ENCODE measurements at regions not wholly inside any gene's neighbourhood (a gene's known extent, or its start where the extent isn't known, plus 50 kb on each side); places are given as distances from the start of the nearest gene placed in this dataset.

DNA sequence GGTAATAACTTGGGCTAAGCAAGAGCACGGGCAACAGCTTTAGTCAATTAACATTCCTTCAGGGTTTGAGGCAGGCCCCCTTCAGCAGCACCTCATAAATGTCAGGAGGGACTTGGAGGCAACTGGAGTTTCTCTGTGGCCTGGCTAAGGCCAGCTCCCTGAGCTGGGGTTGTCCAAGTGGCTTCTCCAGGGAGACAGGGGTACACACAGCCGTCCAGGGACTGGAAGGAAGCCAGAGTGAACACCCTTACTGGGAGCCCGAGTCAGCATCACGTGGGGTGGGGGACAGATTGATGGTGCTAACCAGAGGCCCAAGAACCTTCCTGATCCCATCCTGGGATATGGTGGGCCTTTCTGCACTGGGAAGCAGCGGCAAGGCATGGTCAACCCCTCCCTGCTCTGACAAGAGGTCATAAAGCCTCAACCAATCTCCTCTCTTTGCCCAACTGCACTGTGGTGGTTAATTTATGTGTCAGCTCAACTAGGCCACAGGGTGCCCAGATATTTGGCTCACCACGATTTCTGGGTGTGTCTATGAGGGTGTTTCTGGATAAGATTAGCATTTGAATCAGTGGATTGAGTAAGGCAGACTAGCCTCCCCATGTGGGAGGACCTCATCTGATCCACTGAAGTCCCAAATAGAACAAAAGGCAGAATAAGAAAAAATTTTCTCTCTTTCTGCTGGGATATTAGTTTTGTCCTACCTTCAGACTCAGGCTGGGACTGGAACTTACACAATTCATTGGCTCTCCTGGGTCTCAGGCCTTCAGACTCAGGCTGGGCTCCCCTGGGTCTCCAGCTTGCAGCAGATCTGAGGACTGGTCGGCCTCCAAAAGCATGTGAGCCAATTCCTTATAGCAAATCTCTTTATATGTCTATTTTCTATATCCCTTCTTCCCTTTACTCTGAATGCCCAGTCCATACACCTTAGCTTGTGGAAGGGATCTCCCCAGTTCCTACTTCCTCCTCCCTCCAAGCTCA is 127.2 kb upstream of the LARP1 start:
- Histone ChIP-seq H4K20me1 (ENCODE audit: insufficient read depth, low read length) (no peaks in the 10 kb centered on the region), H3K9me3 (ENCODE audit: low read depth, low read length) (no peaks in the 10 kb centered on the region), H3K27ac (ENCODE audit: low read depth, low read length) (no peak overlapping the region), H3K27me3 (ENCODE audit: insufficient read depth, low read length) (no peaks in the 10 kb centered on the region), H3K4me3 (ENCODE audit: insufficient read depth, low read length) (no peak overlapping the region), H2AFZ (ENCODE audit: low read length) (no peak overlapping the region), H3K79me2 (ENCODE audit: insufficient read depth, low read length) (no peaks in the 10 kb centered on the region), H3K36me3 (ENCODE audit: insufficient read depth, low read length) (no peaks in the 10 kb centered on the region), H3K4me1 (ENCODE audit: insufficient read depth, low read length) (no peaks in the 10 kb centered on the region), H3K4me2 (ENCODE audit: insufficient read depth, low read length) (no peak overlapping the region)
- peak; percentile 57 for DNase-seq (ENCODE audit: insufficient read length, low spot score, missing footprints)
- TF ChIP-seq, protein P1, sequence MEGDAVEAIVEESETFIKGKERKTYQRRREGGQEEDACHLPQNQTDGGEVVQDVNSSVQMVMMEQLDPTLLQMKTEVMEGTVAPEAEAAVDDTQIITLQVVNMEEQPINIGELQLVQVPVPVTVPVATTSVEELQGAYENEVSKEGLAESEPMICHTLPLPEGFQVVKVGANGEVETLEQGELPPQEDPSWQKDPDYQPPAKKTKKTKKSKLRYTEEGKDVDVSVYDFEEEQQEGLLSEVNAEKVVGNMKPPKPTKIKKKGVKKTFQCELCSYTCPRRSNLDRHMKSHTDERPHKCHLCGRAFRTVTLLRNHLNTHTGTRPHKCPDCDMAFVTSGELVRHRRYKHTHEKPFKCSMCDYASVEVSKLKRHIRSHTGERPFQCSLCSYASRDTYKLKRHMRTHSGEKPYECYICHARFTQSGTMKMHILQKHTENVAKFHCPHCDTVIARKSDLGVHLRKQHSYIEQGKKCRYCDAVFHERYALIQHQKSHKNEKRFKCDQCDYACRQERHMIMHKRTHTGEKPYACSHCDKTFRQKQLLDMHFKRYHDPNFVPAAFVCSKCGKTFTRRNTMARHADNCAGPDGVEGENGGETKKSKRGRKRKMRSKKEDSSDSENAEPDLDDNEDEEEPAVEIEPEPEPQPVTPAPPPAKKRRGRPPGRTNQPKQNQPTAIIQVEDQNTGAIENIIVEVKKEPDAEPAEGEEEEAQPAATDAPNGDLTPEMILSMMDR (IDR thresholded peaks at IDR 0.05; ENCODE audit: extremely low read depth, low read depth, low read length) = no peak

DNA sequence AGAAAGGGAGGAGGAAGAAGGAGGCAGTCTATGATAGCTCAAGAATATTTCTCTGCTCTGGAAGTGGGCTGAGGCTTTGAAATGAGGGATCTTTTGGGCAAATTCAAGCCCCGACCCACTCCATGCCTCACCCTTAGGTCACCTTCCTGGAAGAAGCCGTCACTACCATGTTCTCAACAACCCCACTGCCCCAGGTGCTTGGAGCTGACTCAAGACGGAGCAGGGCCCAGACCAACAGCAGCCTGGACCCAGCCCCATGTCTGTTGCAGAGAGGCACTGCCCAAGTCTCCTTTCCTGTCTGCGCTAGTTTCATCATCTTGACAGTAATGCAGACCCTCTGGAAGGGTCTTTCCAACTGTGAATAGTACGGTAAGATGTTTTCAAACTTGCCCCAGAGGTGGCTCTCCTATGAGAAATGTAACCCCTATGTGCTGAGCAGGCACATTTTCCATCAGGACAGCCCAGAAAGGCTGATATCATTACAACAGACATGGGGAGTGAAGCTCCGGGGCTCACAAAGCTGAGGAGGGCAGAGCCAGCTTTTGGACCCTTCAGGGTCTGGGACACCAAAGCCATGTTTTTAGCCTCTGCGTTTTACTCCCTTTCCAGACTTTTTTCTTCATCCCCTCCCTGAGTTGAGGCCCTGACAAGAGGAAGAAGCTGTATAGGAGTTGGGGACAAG is 128.2 kb upstream of the LARP1 start:
- Histone ChIP-seq H3K27ac (ENCODE audit: low read depth, low read length) (no peak overlapping the region), H3K4me3 (ENCODE audit: insufficient read depth, low read length) (no peak overlapping the region), H3K27me3 (ENCODE audit: insufficient read depth, low read length) (no peaks in the 10 kb centered on the region), H3K36me3 (ENCODE audit: insufficient read depth, low read length) (no peaks in the 10 kb centered on the region), H2AFZ (ENCODE audit: low read length) (no peak overlapping the region), H4K20me1 (ENCODE audit: insufficient read depth, low read length) (no peaks in the 10 kb centered on the region), H3K79me2 (ENCODE audit: insufficient read depth, low read length) (no peaks in the 10 kb centered on the region), H3K9me3 (ENCODE audit: low read depth, low read length) (no peaks in the 10 kb centered on the region), H3K4me1 (ENCODE audit: insufficient read depth, low read length) (no peaks in the 10 kb centered on the region), H3K4me2 (ENCODE audit: insufficient read depth, low read length) (no peak overlapping the region)
- no peak for DNase-seq (ENCODE audit: insufficient read length, low spot score, missing footprints)
- TF ChIP-seq, protein P1 (IDR thresholded peaks at IDR 0.05; ENCODE audit: extremely low read depth, low read depth, low read length) = no peak

DNA sequence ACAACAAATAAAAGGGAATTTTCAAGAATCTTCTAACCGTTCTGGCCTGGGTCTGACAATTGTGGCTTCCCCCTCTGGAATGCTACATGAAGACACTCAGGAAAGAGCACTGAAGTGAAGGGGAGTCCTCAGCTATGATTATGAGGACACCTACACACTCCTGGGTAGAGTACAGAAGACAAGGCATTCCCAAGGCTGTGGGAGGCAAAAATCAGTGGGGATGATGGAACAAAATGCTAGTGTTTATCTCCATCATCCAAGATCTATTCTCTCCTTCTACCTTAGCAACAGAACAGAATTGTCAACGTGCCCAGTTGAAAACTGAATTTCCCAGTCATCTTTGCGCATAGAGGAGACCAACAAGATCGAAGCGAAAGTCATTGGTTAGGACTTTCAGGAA is 130.1 kb upstream of the LARP1 start:
- no peaks in the 10 kb centered on the region for H3K4me1 ChIP-seq (ENCODE audit: insufficient read depth, low read length)
- no peaks in the 10 kb centered on the region for H3K27me3 ChIP-seq (ENCODE audit: insufficient read depth, low read length)
- no peak for DNase-seq (ENCODE audit: insufficient read length, low spot score, missing footprints)
- H3K9me3 ChIP-seq (ENCODE audit: low read depth, low read length) = no peaks in the 10 kb centered on the region
- no peak overlapping the region for H3K4me2 ChIP-seq (ENCODE audit: insufficient read depth, low read length)
- no peaks in the 10 kb centered on the region for H3K36me3 ChIP-seq (ENCODE audit: insufficient read depth, low read length)
- H2AFZ ChIP-seq (ENCODE audit: low read length) = no peak overlapping the region
- no peaks in the 10 kb centered on the region for H4K20me1 ChIP-seq (ENCODE audit: insufficient read depth, low read length)
- no peak overlapping the region for H3K27ac ChIP-seq (ENCODE audit: low read depth, low read length)
- TF ChIP-seq, protein P1 (IDR thresholded peaks at IDR 0.05; ENCODE audit: extremely low read depth, low read depth, low read length) = no peak
- H3K4me3 ChIP-seq (ENCODE audit: insufficient read depth, low read length) = no peak overlapping the region
- no peaks in the 10 kb centered on the region for H3K79me2 ChIP-seq (ENCODE audit: insufficient read depth, low read length)

DNA sequence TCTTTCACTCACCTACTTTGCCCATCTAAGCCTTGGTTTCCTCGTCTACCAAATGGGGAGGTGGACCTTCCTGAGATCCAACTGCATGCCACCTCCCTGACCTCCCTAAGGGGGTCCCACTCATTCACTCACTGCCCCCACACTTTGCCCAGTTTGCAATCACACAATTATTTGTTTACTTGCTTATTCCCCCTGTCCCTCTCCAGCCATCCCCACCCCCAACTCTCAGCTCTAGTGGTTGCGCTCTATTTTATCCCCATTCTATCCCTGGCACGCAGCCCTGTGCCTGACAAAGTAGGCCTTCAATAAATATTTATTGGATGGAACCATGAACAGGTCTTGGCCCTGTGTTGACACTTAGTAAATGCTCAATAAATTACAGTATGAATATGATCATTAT is 130.8 kb upstream of the LARP1 start:
- Histone ChIP-seq H3K4me1 (ENCODE audit: insufficient read depth, low read length) (no peaks in the 10 kb centered on the region), H3K36me3 (ENCODE audit: insufficient read depth, low read length) (no peaks in the 10 kb centered on the region), H3K27me3 (ENCODE audit: insufficient read depth, low read length) (no peaks in the 10 kb centered on the region), H4K20me1 (ENCODE audit: insufficient read depth, low read length) (no peaks in the 10 kb centered on the region), H3K79me2 (ENCODE audit: insufficient read depth, low read length) (no peaks in the 10 kb centered on the region), H3K4me3 (ENCODE audit: insufficient read depth, low read length) (no peak overlapping the region), H2AFZ (ENCODE audit: low read length) (no peak overlapping the region), H3K9me3 (ENCODE audit: low read depth, low read length) (no peaks in the 10 kb centered on the region), H3K4me2 (ENCODE audit: insufficient read depth, low read length) (no peak overlapping the region), H3K27ac (ENCODE audit: low read depth, low read length) (no peak overlapping the region)
- DNase-seq (ENCODE audit: insufficient read length, low spot score, missing footprints) = no peak
- TF ChIP-seq, protein P1 (IDR thresholded peaks at IDR 0.05; ENCODE audit: extremely low read depth, low read depth, low read length) = no peak
